ENCODE measurements at regions not wholly inside any gene's neighbourhood (a gene's known extent, or its start where the extent isn't known, plus 50 kb on each side); places are given as distances from the start of the nearest gene placed in this dataset.

DNA sequence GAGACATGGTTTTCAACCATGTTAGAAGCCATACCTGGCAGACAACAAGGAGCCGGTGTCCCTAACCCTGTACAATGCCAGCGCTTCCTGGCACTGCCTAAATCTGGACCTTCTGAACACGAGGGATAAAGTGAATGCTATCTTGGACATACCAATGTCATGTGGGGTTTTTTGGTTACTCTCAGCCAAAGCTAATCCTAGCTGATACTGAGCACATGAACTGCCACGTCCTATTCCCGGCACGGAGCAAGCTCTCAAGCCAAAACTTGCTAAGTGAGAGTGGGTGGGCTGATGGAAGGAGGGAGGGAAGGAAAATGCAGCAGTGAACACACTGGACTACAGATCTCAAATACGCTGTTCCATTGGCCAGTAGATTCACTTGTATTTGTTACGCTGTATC, 226.1 kb downstream of the BCOR start:
- TF ChIP-seq, protein P1, sequence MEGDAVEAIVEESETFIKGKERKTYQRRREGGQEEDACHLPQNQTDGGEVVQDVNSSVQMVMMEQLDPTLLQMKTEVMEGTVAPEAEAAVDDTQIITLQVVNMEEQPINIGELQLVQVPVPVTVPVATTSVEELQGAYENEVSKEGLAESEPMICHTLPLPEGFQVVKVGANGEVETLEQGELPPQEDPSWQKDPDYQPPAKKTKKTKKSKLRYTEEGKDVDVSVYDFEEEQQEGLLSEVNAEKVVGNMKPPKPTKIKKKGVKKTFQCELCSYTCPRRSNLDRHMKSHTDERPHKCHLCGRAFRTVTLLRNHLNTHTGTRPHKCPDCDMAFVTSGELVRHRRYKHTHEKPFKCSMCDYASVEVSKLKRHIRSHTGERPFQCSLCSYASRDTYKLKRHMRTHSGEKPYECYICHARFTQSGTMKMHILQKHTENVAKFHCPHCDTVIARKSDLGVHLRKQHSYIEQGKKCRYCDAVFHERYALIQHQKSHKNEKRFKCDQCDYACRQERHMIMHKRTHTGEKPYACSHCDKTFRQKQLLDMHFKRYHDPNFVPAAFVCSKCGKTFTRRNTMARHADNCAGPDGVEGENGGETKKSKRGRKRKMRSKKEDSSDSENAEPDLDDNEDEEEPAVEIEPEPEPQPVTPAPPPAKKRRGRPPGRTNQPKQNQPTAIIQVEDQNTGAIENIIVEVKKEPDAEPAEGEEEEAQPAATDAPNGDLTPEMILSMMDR (IDR thresholded peaks at IDR 0.05): no peak
- TF ChIP-seq POLR2A (IDR thresholded peaks at IDR 0.05): no peak

Data from uterus (tissue), 2 donors.